HEK293 (cell line): ENCODE measurements at regions not wholly inside any gene's neighbourhood (a gene's known extent, or its start where the extent isn't known, plus 50 kb on each side); places are given as distances from the start of the nearest gene placed in this dataset.

Experiments used
- CTCF ChIA-PET: fragments of 350-600 bp; formaldehyde crosslinking; extraction: SDS; loops from one replicate; lab custom pipeline; 2021; ENCODE audit warnings: antibody characterized with exemption; lab: Yijun Ruan, JAX
- POLR2A ChIA-PET: fragments of 300-600 bp; formaldehyde crosslinking; extraction: SDS; loops from one replicate; lab custom pipeline; 2020; ENCODE audit warnings: antibody characterized with exemption, inconsistent platforms; lab: Yijun Ruan, JAX
- H3K27ac ChIP-seq: fragments of 200-500 bp; sonication (Bioruptor generic); 2 replicates; pipeline ENCODE4 v1.5.1; 2014; ENCODE audit warnings: low read depth, low read length, control low read depth, inconsistent platforms; ENCODE audit errors: extremely low read depth
- H3K36me3 ChIP-seq, 2 experiments: fragments of 200-500 bp in 1 of 2; sonication (Bioruptor generic) in 1 of 2; 1 replicate in 1 of 2; 2 replicates in 1 of 2; pipeline ENCODE4 v1.5.1; 2014 to 2017; ENCODE audit warnings: inconsistent platforms in 2 of 2, low read length in 2 of 2; ENCODE audit not compliant: control insufficient read depth in 2 of 2, insufficient read depth in 1 of 2
- H3K4me1 ChIP-seq: fragments of 200-500 bp; sonication (Bioruptor generic); 2 replicates; pipeline ENCODE4 v1.5.1; 2014; ENCODE audit warnings: mild to moderate bottlenecking, low read length, inconsistent platforms; ENCODE audit not compliant: control insufficient read depth, insufficient read depth
- H3K4me3 ChIP-seq: 2 replicates; pipeline ENCODE4 v1.5.1; 2011; ENCODE audit warnings: low read depth, mild to moderate bottlenecking, control low read depth, low read length, moderate library complexity
- H3K9me3 ChIP-seq: fragments of 200-500 bp; sonication (Bioruptor generic); 2 replicates; pipeline ENCODE4 v1.5.1; 2014; ENCODE audit warnings: low read depth, low read length, inconsistent platforms; ENCODE audit not compliant: control insufficient read depth, insufficient read depth
- BCL11A ChIP-seq: fragments of 450-650 bp; formaldehyde crosslinking; IDR thresholded peaks from 2 replicates; pipeline ENCODE4 v1.5.1; 2016; ENCODE audit warnings: low read depth, missing biosample characterization, missing genetic modification characterization
- FEZF1 ChIP-seq: fragments of 450-650 bp; formaldehyde crosslinking; IDR thresholded peaks from 2 replicates; pipeline ENCODE4 v1.5.1; 2016; ENCODE audit warnings: missing biosample characterization, missing genetic modification characterization
- GLIS2 ChIP-seq: fragments of 450-650 bp; formaldehyde crosslinking; IDR thresholded peaks from 2 replicates; pipeline ENCODE4 v1.5.1; 2016; ENCODE audit warnings: missing biosample characterization, missing genetic modification characterization
- WT1 ChIP-seq: fragments of 450-650 bp; formaldehyde crosslinking; IDR thresholded peaks from 2 replicates; pipeline ENCODE4 v1.5.1; 2016; ENCODE audit warnings: missing biosample characterization, missing genetic modification characterization
- ZBTB20 ChIP-seq: fragments of 450-650 bp; formaldehyde crosslinking; IDR thresholded peaks from 2 replicates; pipeline ENCODE4 v1.5.1; 2016; ENCODE audit warnings: missing biosample characterization, missing genetic modification characterization
- ZFP69B ChIP-seq: fragments of 450-650 bp; formaldehyde crosslinking; IDR thresholded peaks from 2 replicates; pipeline ENCODE4 v1.5.1; 2016; ENCODE audit warnings: missing biosample characterization, missing genetic modification characterization
- ZNF221 ChIP-seq: fragments of 450-650 bp; formaldehyde crosslinking; IDR thresholded peaks from 2 replicates; pipeline ENCODE4 v1.5.1; 2017; ENCODE audit warnings: missing biosample characterization, missing genetic modification characterization, borderline replicate concordance
- ZNF239 ChIP-seq: fragments of 450-650 bp; formaldehyde crosslinking; IDR thresholded peaks from 2 replicates; pipeline ENCODE4 v1.5.1; 2016; ENCODE audit warnings: missing biosample characterization, missing genetic modification characterization
- ZNF248 ChIP-seq: fragments of 450-650 bp; formaldehyde crosslinking; IDR thresholded peaks from 2 replicates; pipeline ENCODE4 v1.5.1; 2017; ENCODE audit warnings: missing biosample characterization, missing genetic modification characterization
- ZNF302 ChIP-seq: fragments of 450-650 bp; formaldehyde crosslinking; IDR thresholded peaks from 2 replicates; pipeline ENCODE4 v1.5.1; 2016; ENCODE audit warnings: missing biosample characterization, missing genetic modification characterization, low read depth
- ZNF404 ChIP-seq: fragments of 450-650 bp; formaldehyde crosslinking; IDR thresholded peaks from 2 replicates; pipeline ENCODE4 v1.5.1; 2017; ENCODE audit warnings: missing biosample characterization, missing genetic modification characterization
- ZNF549 ChIP-seq: fragments of 450-650 bp; IDR thresholded peaks from 2 replicates; pipeline ENCODE4 v1.5.1; 2018; ENCODE audit warnings: missing biosample characterization, missing genetic modification characterization, mild to moderate bottlenecking, inconsistent platforms, moderate library complexity
- ZNF768 ChIP-seq: fragments of 450-650 bp; formaldehyde crosslinking; IDR thresholded peaks from 2 replicates; pipeline ENCODE4 v1.5.1; 2018; ENCODE audit warnings: missing biosample characterization, mild to moderate bottlenecking, missing genetic modification characterization
- TF ChIP-seq, protein P1 (sequence below): fragments of 450-650 bp; formaldehyde crosslinking; IDR thresholded peaks from 2 replicates; pipeline ENCODE4 v1.5.1; 2016; ENCODE audit warnings: missing biosample characterization, missing genetic modification characterization
- TF ChIP-seq, protein P2 (sequence below): fragments of 450-650 bp; formaldehyde crosslinking; IDR thresholded peaks from 2 replicates; pipeline ENCODE4 v1.5.0; 2017; ENCODE audit warnings: missing biosample characterization, missing genetic modification characterization, borderline replicate concordance
- TF ChIP-seq, protein P3 (sequence below): fragments of 450-650 bp; formaldehyde crosslinking; IDR thresholded peaks from 2 replicates; pipeline ENCODE4 v1.5.1; 2016; ENCODE audit warnings: missing biosample characterization, missing genetic modification characterization

DNA sequence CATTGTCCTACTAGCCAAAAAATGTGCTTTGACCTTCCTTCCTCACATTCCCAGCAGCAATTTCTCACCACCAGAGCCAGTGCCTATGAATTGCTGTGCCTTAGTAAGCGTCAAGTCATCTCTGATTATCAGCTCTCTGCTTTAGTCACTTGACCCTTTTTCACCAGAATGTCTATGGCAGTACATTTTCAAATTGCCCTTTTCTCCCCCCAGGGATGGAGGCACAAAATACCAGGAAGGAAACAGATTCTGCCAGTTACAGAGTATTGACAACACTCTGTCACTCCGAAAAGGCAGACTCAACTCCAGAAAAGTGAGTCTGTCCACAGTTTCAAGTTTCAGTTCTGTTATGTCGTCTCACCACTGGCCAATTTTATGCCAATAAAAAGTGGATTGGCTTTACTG is 167.4 kb downstream of the TNFSF18 start:
- no peaks in the 10 kb centered on the region for H3K36me3 ChIP-seq
- CTCF ChIA-PET = interaction anchor here (1.0 kb wide), 1 partner anchor 11 kb away, joined by 3 read pairs; no protein-coding TSS in a partner anchor
- POLR2A ChIA-PET = no interaction called here

DNA sequence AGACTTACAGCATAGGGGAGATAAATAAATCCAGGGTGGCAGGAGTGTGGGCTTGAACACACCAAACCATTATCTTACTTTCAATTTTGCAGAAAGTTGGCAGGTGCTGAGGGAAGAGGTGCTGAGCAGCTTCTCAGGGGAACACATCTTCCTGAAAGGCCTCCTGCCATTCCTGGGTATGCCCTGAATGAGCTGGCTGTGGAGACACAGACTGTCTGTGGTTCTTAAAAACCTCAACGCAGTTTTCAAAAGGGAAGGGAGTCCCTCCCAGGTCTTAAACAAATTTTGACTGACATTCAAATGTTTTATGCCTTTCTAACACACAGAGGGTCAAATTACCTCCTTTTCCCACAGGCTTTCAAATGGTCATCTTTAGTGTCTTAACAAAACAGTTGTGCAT is 166.9 kb downstream of the TNFSF18 start:
- Histone ChIP-seq H3K36me3 (no peaks in the 10 kb centered on the region), H3K27ac (no peak overlapping the region), H3K4me1 (no peaks in the 10 kb centered on the region), H3K9me3 (no peaks in the 10 kb centered on the region), H3K4me3 (no peak overlapping the region)
- ChIA-PET POLR2A (no interaction called here), CTCF (no interaction called here)
- peak; percentile 50 for TF ChIP-seq FEZF1
- TF ChIP-seq ZFP69B (tag by site-specific recombination) = no peak

More for the DNA sequence above, 167.4 kb downstream of the TNFSF18 start:
- no peak overlapping the region for H3K27ac ChIP-seq
- TF ChIP-seq ZBTB20 (tag by site-specific recombination) (no peak), ZNF248 (tag by site-specific recombination) (no peak)
- TF ChIP-seq, protein P1, sequence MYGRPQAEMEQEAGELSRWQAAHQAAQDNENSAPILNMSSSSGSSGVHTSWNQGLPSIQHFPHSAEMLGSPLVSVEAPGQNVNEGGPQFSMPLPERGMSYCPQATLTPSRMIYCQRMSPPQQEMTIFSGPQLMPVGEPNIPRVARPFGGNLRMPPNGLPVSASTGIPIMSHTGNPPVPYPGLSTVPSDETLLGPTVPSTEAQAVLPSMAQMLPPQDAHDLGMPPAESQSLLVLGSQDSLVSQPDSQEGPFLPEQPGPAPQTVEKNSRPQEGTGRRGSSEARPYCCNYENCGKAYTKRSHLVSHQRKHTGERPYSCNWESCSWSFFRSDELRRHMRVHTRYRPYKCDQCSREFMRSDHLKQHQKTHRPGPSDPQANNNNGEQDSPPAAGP = no peak
- TF ChIP-seq, protein P2, sequence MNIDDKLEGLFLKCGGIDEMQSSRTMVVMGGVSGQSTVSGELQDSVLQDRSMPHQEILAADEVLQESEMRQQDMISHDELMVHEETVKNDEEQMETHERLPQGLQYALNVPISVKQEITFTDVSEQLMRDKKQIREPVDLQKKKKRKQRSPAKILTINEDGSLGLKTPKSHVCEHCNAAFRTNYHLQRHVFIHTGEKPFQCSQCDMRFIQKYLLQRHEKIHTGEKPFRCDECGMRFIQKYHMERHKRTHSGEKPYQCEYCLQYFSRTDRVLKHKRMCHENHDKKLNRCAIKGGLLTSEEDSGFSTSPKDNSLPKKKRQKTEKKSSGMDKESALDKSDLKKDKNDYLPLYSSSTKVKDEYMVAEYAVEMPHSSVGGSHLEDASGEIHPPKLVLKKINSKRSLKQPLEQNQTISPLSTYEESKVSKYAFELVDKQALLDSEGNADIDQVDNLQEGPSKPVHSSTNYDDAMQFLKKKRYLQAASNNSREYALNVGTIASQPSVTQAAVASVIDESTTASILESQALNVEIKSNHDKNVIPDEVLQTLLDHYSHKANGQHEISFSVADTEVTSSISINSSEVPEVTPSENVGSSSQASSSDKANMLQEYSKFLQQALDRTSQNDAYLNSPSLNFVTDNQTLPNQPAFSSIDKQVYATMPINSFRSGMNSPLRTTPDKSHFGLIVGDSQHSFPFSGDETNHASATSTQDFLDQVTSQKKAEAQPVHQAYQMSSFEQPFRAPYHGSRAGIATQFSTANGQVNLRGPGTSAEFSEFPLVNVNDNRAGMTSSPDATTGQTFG (tag by site-specific recombination) = no peak
- no peak overlapping the region for H3K4me3 ChIP-seq
- H3K9me3 ChIP-seq = no peaks in the 10 kb centered on the region
- no peaks in the 10 kb centered on the region for H3K4me1 ChIP-seq

DNA sequence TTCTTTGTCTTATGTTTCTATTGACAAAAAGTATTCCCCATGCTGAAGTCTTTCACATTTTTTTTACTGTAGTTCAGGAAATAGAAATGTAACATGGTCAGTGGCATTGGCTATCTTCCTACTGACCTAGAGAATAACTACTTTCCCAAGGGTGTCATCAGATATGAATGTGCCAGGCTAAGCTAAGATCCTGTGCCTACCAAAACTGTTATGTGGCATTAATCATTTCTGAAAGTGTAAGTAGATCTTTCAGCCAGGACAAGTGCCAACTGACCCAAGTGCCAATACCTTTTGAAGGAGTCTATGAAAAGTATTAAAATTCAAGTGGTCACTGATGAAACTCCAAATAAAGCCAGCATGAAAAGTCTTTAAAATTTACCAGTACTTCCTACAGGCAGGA is 165.3 kb downstream of the TNFSF18 start:
- Histone ChIP-seq H3K4me1 (no peaks in the 10 kb centered on the region), H3K27ac (no peak overlapping the region), H3K36me3 (no peaks in the 10 kb centered on the region)
- CTCF ChIA-PET = interaction anchor here (0.7 kb wide), 1 partner anchor 28 kb away, joined by 3 read pairs; no protein-coding TSS in a partner anchor
- POLR2A ChIA-PET = no interaction called here
- no peak for TF ChIP-seq GLIS2 (tag by site-specific recombination)
- TF ChIP-seq ZNF549 (tag by site-specific recombination) = no peak
- no peak for TF ChIP-seq ZNF768 (tag by site-specific recombination)
- TF ChIP-seq ZNF404 (tag by site-specific recombination) = no peak
- TF ChIP-seq ZNF302 (tag by site-specific recombination) = no peak
- no peak for TF ChIP-seq ZNF221
- TF ChIP-seq BCL11A (tag by site-specific recombination) = no peak
- TF ChIP-seq, protein P3, sequence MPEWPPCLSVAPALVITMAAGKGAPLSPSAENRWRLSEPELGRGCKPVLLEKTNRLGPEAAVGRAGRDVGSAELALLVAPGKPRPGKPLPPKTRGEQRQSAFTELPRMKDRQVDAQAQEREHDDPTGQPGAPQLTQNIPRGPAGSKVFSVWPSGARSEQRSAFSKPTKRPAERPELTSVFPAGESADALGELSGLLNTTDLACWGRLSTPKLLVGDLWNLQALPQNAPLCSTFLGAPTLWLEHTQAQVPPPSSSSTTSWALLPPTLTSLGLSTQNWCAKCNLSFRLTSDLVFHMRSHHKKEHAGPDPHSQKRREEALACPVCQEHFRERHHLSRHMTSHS (tag by site-specific recombination) = no peak
- TF ChIP-seq WT1 (tag by site-specific recombination) = no peak
- no peak for TF ChIP-seq ZNF239 (tag by site-specific recombination)
- TF ChIP-seq, all 188 proteins: peak for 0
- Histone ChIP-seq H3K4me3 (no peak overlapping the region), H3K9me3 (no peaks in the 10 kb centered on the region)
